PC-9 (cell line): ENCODE measurements at regions not wholly inside any gene's neighbourhood (a gene's known extent, or its start where the extent isn't known, plus 50 kb on each side); places are given as distances from the start of the nearest gene placed in this dataset.

Experiments used
- CTCF ChIP-seq: fragments of 200-600 bp; sonication (generic); conservative IDR thresholded peaks from 2 replicates; pipeline ENCODE4 v1.6.1; 2017; ENCODE audit warnings: mixed run types, antibody characterized with exemption, mild to moderate bottlenecking, moderate library complexity
- EZH2 ChIP-seq: fragments of 200-600 bp; sonication (generic); IDR thresholded peaks from 2 replicates; pipeline ENCODE4 v1.8.0; 2017; ENCODE audit warnings: antibody characterized with exemption, low read depth

- TF ChIP-seq CTCF = no peak
- TF ChIP-seq EZH2 = no peak
These were observed 324.1 kb upstream of the GRAMD2B start for GRCh38 chr5:126099077-126099476.
